B cell (primary cell): ENCODE measurements at regions not wholly inside any gene's neighbourhood (a gene's known extent, or its start where the extent isn't known, plus 50 kb on each side); places are given as distances from the start of the nearest gene placed in this dataset.

Experiments
- ATAC-seq: fragments of 200-7000 bp; cut with Tn5 transposase; one replicate; pipeline ENCODE4 v1.10.0; 2021; ENCODE audit warnings: low read depth, mild to moderate bottlenecking, moderate number of reproducible peaks, moderate library complexity
- CTCF ChIA-PET: fragments of 350-600 bp; sonication (Branson Sonifier 250); formaldehyde crosslinking; loops from one replicate; lab custom pipeline; 2021; ENCODE audit warnings: antibody characterized with exemption, inconsistent platforms; lab: Charles Lee
- POLR2A ChIA-PET: fragments of 350-600 bp; sonication (Branson Sonifier 250); formaldehyde crosslinking; loops from one replicate; lab custom pipeline; 2021; ENCODE audit warnings: antibody characterized with exemption; lab: Charles Lee
- DNase-seq: peaks from one replicate; pipeline ENCODE4 v3.0.0; 2013
- H2AFZ ChIP-seq: 2 replicates; pipeline ENCODE4 v1.6.1; 2012; ENCODE audit warnings: mild to moderate bottlenecking, low read depth, low read length; ENCODE audit not compliant: insufficient read depth, poor library complexity, severe bottlenecking
- H3K27ac ChIP-seq, 2 donors: 1 replicate in 1 of 2; 2 replicates in 1 of 2; pipeline ENCODE4 v1.5.1; 2012 to 2013; ENCODE audit warnings: low read length in 2 of 2, mild to moderate bottlenecking in 2 of 2, moderate library complexity in 1 of 2
- H3K27me3 ChIP-seq, 4 experiments: fragments of 200-600 bp in 1 of 4; sonication (generic) in 1 of 4; replicated peaks in 1 of 4; 1 replicate in 2 of 4; 2 replicates in 2 of 4; pipeline versions ENCODE4 v1.6.1 to v1.7.0; 2013 to 2016; ENCODE audit warnings: low read length in 3 of 4, mild to moderate bottlenecking in 2 of 4, mixed read lengths in 1 of 4, moderate library complexity in 1 of 4; ENCODE audit not compliant: insufficient read depth in 4 of 4, control insufficient read depth in 3 of 4; ENCODE audit errors: control extremely low read depth in 1 of 4
- H3K36me3 ChIP-seq, 2 experiments: replicated peaks in 1 of 2; 1 replicate in 1 of 2; 2 replicates in 1 of 2; pipeline versions ENCODE4 v1.6.1 to v1.7.1; 2013; ENCODE audit warnings: low read length in 1 of 2; ENCODE audit not compliant: insufficient read depth in 2 of 2, control insufficient read depth in 1 of 2; ENCODE audit errors: control extremely low read depth in 1 of 2, extremely low read depth in 1 of 2
- H3K4me1 ChIP-seq, 2 donors: fragments of 200-600 bp in 1 of 2; sonication (generic) in 1 of 2; 1 replicate in 1 of 2; 2 replicates in 1 of 2; pipeline versions ENCODE4 v1.5.1 to v1.6.1; 2013 to 2017; ENCODE audit warnings: low read length in 2 of 2; ENCODE audit not compliant: control insufficient read depth in 2 of 2, insufficient read depth in 2 of 2
- H3K4me2 ChIP-seq: replicated peaks from 2 replicates; pipeline ENCODE3; 2012; ENCODE audit warnings: mild to moderate bottlenecking, low read depth, low read length; ENCODE audit not compliant: poor library complexity, severe bottlenecking
- H3K4me3 ChIP-seq, 5 experiments: fragments of 200-600 bp in 1 of 5; sonication (generic) in 1 of 5; 1 replicate in 3 of 5; 2 replicates in 2 of 5; pipeline versions ENCODE4 v1.5.1 to v1.7.0; 2011 to 2016; ENCODE audit warnings: low read length in 4 of 5, mild to moderate bottlenecking in 4 of 5, low read depth in 2 of 5, control low read depth in 1 of 5, moderate library complexity in 1 of 5; ENCODE audit not compliant: insufficient read depth in 1 of 5; ENCODE audit errors: control extremely low read depth in 1 of 5, extremely low read depth in 1 of 5
- H3K79me2 ChIP-seq: fragments of 200-600 bp; sonication (generic); one replicate; pipeline ENCODE4 v1.6.0; 2016; ENCODE audit warnings: low read length; ENCODE audit not compliant: control insufficient read depth, insufficient read depth
- H3K9ac ChIP-seq: fragments of 200-600 bp; sonication (generic); 2 replicates; pipeline ENCODE4 v1.6.1; 2017; ENCODE audit warnings: mild to moderate bottlenecking, low read length, moderate library complexity
- H3K9me3 ChIP-seq, 3 donors: one replicate each; pipeline versions ENCODE4 v1.6.1 to v1.7.1; 2013; ENCODE audit warnings: low read length in 2 of 3; ENCODE audit not compliant: control insufficient read depth in 2 of 3, insufficient read depth in 1 of 3; ENCODE audit errors: control extremely low read depth in 1 of 3
- H4K20me1 ChIP-seq: 2 replicates; pipeline ENCODE4 v1.6.0; 2012; ENCODE audit warnings: mild to moderate bottlenecking, low read length; ENCODE audit not compliant: insufficient read depth, control insufficient read depth, poor library complexity, severe bottlenecking
- H3K27ac Mint-ChIP-seq: one replicate; pipeline ENCODE4 v1.8.0; 2021; ENCODE audit warnings: mixed read lengths
- H3K27me3 Mint-ChIP-seq: one replicate; pipeline ENCODE4 v1.8.0; 2021; ENCODE audit warnings: mixed read lengths
- H3K4me1 Mint-ChIP-seq: one replicate; pipeline ENCODE4 v1.8.0; 2021; ENCODE audit warnings: mixed read lengths
- H3K4me3 Mint-ChIP-seq: one replicate; pipeline ENCODE4 v1.8.0; 2021; ENCODE audit warnings: mixed read lengths
- H3K9me3 Mint-ChIP-seq: one replicate; pipeline ENCODE4 v1.8.0; 2022; ENCODE audit warnings: mixed read lengths; ENCODE audit not compliant: insufficient read depth
- EZH2 ChIP-seq: IDR thresholded peaks from 2 replicates; pipeline ENCODE4 v1.6.1; 2012; ENCODE audit warnings: borderline replicate concordance, low read depth, mild to moderate bottlenecking, moderate library complexity, low read length; ENCODE audit not compliant: insufficient read depth, poor library complexity, severe bottlenecking
- WGBS: methylation state at CpG from one replicate; pipeline ENCODE4 v1.1.5; 2013; ENCODE audit warnings: missing lambda C conversion rate; ENCODE audit not compliant: insufficient coverage; 5-methylcytosine and 5-hydroxymethylcytosine counted together
- intact Hi-C: fragments of 100-400 bp; cut with micrococcal nuclease; formaldehyde crosslinking; loops from one replicate; pipeline ENCODE4 v1.10.0; 2022
- TF ChIP-seq, protein P1 (sequence below): fragments of 200-600 bp; IDR thresholded peaks from one replicate; pipeline ENCODE4 v1.8.0; 2022; ENCODE audit warnings: antibody characterized with exemption, mild to moderate bottlenecking

DNA sequence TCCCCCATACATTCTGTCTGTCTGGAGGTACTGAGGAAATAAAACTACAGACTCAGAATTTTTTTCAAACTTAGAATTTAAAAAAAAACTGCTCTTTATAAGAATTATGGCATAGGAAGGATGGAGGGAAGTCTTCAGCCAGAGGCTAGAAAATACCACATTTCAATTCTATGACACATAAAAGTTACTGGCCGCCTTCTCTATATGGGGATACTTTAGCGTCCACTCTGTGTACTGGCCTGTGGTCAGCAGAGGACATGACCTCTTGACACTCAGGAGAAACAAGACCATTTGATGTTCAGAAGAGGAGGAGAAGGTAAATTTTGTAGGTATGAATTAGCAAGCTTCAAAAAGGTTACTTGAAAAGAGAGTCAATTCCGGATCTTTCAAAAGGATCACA is 417.4 kb downstream of the MFSD1 start:
- no peak for DNase-seq
- no peak overlapping the region for H2AFZ ChIP-seq
- intact Hi-C loops: no loop called here
- no peaks in the 10 kb centered on the region for H3K36me3 ChIP-seq
- ATAC-seq: no peak
- no peak overlapping the region for H3K4me3 ChIP-seq
- H3K4me3 Mint-ChIP-seq: no peak overlapping the region
- H3K4me1 ChIP-seq: no peaks in the 10 kb centered on the region
- H3K9me3 Mint-ChIP-seq: no peaks in the 10 kb centered on the region
- peaks cover 0 to 3% (median 0%) of the 10 kb centered on the region in 4 experiments for H3K27me3 ChIP-seq
- H3K4me1 Mint-ChIP-seq: no peaks in the 10 kb centered on the region
- WGBS: 100% methylated on average over 1 of the region's 3 CpGs
- no peak overlapping the region for H3K27ac ChIP-seq
- CTCF ChIA-PET: no interaction called here
- no peak overlapping the region for H3K4me2 ChIP-seq
- POLR2A ChIA-PET: no interaction called here
- H3K27ac Mint-ChIP-seq: no peak overlapping the region
- TF ChIP-seq EZH2: no peak
- TF ChIP-seq, protein P1, sequence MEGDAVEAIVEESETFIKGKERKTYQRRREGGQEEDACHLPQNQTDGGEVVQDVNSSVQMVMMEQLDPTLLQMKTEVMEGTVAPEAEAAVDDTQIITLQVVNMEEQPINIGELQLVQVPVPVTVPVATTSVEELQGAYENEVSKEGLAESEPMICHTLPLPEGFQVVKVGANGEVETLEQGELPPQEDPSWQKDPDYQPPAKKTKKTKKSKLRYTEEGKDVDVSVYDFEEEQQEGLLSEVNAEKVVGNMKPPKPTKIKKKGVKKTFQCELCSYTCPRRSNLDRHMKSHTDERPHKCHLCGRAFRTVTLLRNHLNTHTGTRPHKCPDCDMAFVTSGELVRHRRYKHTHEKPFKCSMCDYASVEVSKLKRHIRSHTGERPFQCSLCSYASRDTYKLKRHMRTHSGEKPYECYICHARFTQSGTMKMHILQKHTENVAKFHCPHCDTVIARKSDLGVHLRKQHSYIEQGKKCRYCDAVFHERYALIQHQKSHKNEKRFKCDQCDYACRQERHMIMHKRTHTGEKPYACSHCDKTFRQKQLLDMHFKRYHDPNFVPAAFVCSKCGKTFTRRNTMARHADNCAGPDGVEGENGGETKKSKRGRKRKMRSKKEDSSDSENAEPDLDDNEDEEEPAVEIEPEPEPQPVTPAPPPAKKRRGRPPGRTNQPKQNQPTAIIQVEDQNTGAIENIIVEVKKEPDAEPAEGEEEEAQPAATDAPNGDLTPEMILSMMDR: no peak
- H3K79me2 ChIP-seq: no peaks in the 10 kb centered on the region
- no peak overlapping the region for H3K9ac ChIP-seq
- H3K9me3 ChIP-seq: peaks cover 0 to 1% (median 0%) of the 10 kb centered on the region in 3 donors
- H4K20me1 ChIP-seq: no peaks in the 10 kb centered on the region
- peaks cover 18% of the 10 kb centered on the region for H3K27me3 Mint-ChIP-seq

DNA sequence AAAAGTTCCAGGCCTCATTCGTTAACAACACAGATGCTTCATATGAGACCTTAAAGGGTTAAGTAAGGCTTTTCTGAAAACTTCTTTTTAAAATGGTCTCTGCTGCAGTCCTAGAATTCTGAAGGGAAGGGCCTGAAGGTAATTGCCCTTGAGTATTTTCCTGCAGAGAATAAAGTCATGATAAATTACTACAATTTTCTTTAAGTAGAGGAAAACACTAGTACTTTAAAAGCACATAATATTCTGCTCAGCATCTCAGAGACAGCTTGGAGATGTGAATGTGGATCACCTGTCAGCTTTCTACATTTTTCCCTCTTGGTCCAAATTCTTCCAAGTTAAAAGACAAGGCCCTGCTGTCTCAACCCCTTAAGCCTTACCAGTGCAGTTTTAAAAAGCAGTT is 419.5 kb downstream of the MFSD1 start:
- ATAC-seq (no peak), DNase-seq (no peak)
- H3K27me3 Mint-ChIP-seq: peaks cover 14% of the 10 kb centered on the region
- H4K20me1 ChIP-seq: no peaks in the 10 kb centered on the region
- H3K4me2 ChIP-seq: no peak overlapping the region
- no CpG with 5 or more reads among the region's 1 CpG for WGBS
- H3K36me3 ChIP-seq: no peaks in the 10 kb centered on the region
- ChIA-PET CTCF (interaction anchor here (0.5 kb wide), 1 partner anchor 299 kb away, joined by 3 read pairs; no protein-coding TSS in a partner anchor), POLR2A (no interaction called here)
- H3K4me1 Mint-ChIP-seq: no peaks in the 10 kb centered on the region
- no peaks in the 10 kb centered on the region for H3K79me2 ChIP-seq
- no peak overlapping the region for H3K9ac ChIP-seq
- H3K9me3 ChIP-seq: peaks cover 0 to 1% (median 0%) of the 10 kb centered on the region in 3 donors
- peaks cover 0 to 3% (median 0%) of the 10 kb centered on the region in 4 experiments for H3K27me3 ChIP-seq
- H3K4me1 ChIP-seq: no peaks in the 10 kb centered on the region
- no peak overlapping the region for H3K4me3 ChIP-seq
- H2AFZ ChIP-seq: no peak overlapping the region
- no peak overlapping the region for H3K4me3 Mint-ChIP-seq
- no peaks in the 10 kb centered on the region for H3K9me3 Mint-ChIP-seq
- TF ChIP-seq, protein P1: no peak
- TF ChIP-seq EZH2: no peak
- intact Hi-C loops: no loop called here
- no peak overlapping the region for H3K27ac ChIP-seq
- no peak overlapping the region for H3K27ac Mint-ChIP-seq
